ENCODE measurements at regions not wholly inside any gene's neighbourhood (a gene's known extent, or its start where the extent isn't known, plus 50 kb on each side); places are given as distances from the start of the nearest gene placed in this dataset.

- no peaks in the 10 kb centered on the region for H4K20me1 ChIP-seq (replicated peaks in 1 of 2; ENCODE audit: control insufficient read depth in 1 of 2, insufficient read depth in 2 of 2, low read length in 2 of 2)
- WGBS, 2 experiments (ENCODE audit: extremely low coverage in 1 of 2, insufficient coverage in 1 of 2, insufficient read length in 1 of 2, insufficient replicate concordance in 2 of 2, low coverage in 1 of 2, low lambda C conversion rate in 2 of 2, missing lambda C conversion rate in 1 of 2): 94% methylated on average over 2 of the region's 2 CpGs; no CpG with 5 or more reads in 1 of the 2 experiments
- no peaks in the 10 kb centered on the region for H3K23me2 ChIP-seq (ENCODE audit: low read depth, low read length)
- no peak overlapping the region for H3K4me3 ChIP-seq (ENCODE audit: extremely low read depth in 1 of 4, insufficient read depth in 2 of 4, low read depth in 3 of 4, low read length in 4 of 4)
- H3K4me2 ChIP-seq (ENCODE audit: insufficient read depth in 1 of 2, low read depth in 2 of 2, low read length in 2 of 2): no peak overlapping the region
- H2BK120ac ChIP-seq (replicated peaks; ENCODE audit: low read depth, low read length): no peak overlapping the region
- H2AK5ac ChIP-seq (ENCODE audit: low read depth, low read length): no peak overlapping the region
- no peak overlapping the region for H3K14ac ChIP-seq (ENCODE audit: insufficient read length)
- ChIA-PET CTCF (ENCODE audit: partially characterized antibody) (interaction anchor here (1.0 to 4.2 kb wide), 2 partner anchors 9 to 62 kb away, joined by 3 to 18 read pairs; no protein-coding TSS in a partner anchor), POLR2A (ENCODE audit: partially characterized antibody) (no interaction called here)
- H3K27ac ChIP-seq (ENCODE audit: low read depth, low read length): no peak overlapping the region
- no peaks in the 10 kb centered on the region for H3K36me3 ChIP-seq (ENCODE audit: control insufficient read depth in 2 of 4, insufficient read depth in 4 of 4, low read length in 3 of 4)
- no peak overlapping the region for H2BK15ac ChIP-seq (ENCODE audit: low read length)
- H4K91ac ChIP-seq (replicated peaks; ENCODE audit: insufficient read length, low read length): no peak overlapping the region
- FAIRE-seq: no peak
- H3K23ac ChIP-seq (ENCODE audit: insufficient read length): no peak overlapping the region
- no peak overlapping the region for H2BK20ac ChIP-seq (ENCODE audit: low read length)
- no peak overlapping the region for H3K56ac ChIP-seq (replicated peaks; ENCODE audit: insufficient read length, low read depth, low read length)
- H3K18ac ChIP-seq (ENCODE audit: extremely low read depth, low read length): no peak overlapping the region
- H3K9me3 ChIP-seq (ENCODE audit: insufficient read depth in 2 of 2, low read depth in 1 of 2, low read length in 1 of 2): no peaks in the 10 kb centered on the region
- no peak overlapping the region for H3K9ac ChIP-seq (replicated peaks in 1 of 4; ENCODE audit: extremely low read depth in 1 of 4, low read depth in 3 of 4, low read length in 3 of 4)
- no peak overlapping the region for H2BK12ac ChIP-seq (ENCODE audit: low read depth, low read length)
- H3K4ac ChIP-seq (replicated peaks; ENCODE audit: insufficient read length, low read depth, low read length): no peak overlapping the region
- H4K8ac ChIP-seq (ENCODE audit: extremely low read depth, insufficient read depth, low read length): no peak overlapping the region
- no peaks in the 10 kb centered on the region for H3K79me2 ChIP-seq (ENCODE audit: control insufficient read depth in 1 of 2, insufficient read depth in 2 of 2, low read length in 2 of 2)
- no peaks in the 10 kb centered on the region for H3K79me1 ChIP-seq (ENCODE audit: low read depth, low read length)
- H4K5ac ChIP-seq (ENCODE audit: insufficient read length, low read depth, low read length): no peak overlapping the region
- no peak overlapping the region for H2BK5ac ChIP-seq (ENCODE audit: low read depth, low read length)
- DNase-seq (ENCODE audit: low read depth in 1 of 2, low spot score in 2 of 2): no peak
- no peaks in the 10 kb centered on the region for H3K4me1 ChIP-seq (replicated peaks in 1 of 4; ENCODE audit: control insufficient read depth in 3 of 4, insufficient read depth in 4 of 4, low read length in 3 of 4)
- no peaks in the 10 kb centered on the region for H3K27me3 ChIP-seq (replicated peaks in 1 of 4; ENCODE audit: control insufficient read depth in 3 of 4, extremely low read depth in 1 of 4, insufficient read depth in 3 of 4, low read length in 3 of 4)
- H2AFZ ChIP-seq (ENCODE audit: low read length): no peak overlapping the region
- TF ChIP-seq CBX8 (IDR thresholded peaks at IDR 0.05; ENCODE audit: borderline replicate concordance, low read depth, low read length): no peak
- no peak for TF ChIP-seq ZNF274 (IDR thresholded peaks at IDR 0.05; ENCODE audit: borderline replicate concordance, extremely low read depth, low read length)
- no peak for TF ChIP-seq TAF1 (IDR thresholded peaks at IDR 0.05; ENCODE audit: low read depth, low read length)
- TF ChIP-seq POLR2AphosphoS5 (IDR thresholded peaks at IDR 0.05; ENCODE audit: low read depth, low read length): no peak
- TF ChIP-seq PHF8 (conservative IDR thresholded peaks at IDR 0.05; ENCODE audit: low read depth, low read length): no peak
- no peak for TF ChIP-seq BACH1 (IDR thresholded peaks at IDR 0.05; ENCODE audit: low read length)
- TF ChIP-seq POU5F1 (IDR thresholded peaks at IDR 0.05; ENCODE audit: low read depth, low read length): no peak
- TF ChIP-seq SUZ12 (IDR thresholded peaks at IDR 0.05; ENCODE audit: low read length): no peak
- TF ChIP-seq CREB1 (IDR thresholded peaks at IDR 0.05): no peak
- no peak for TF ChIP-seq YY1 (IDR thresholded peaks at IDR 0.05; ENCODE audit: low read depth, low read length)
- TF ChIP-seq JUND (IDR thresholded peaks at IDR 0.05; ENCODE audit: low read length): no peak
- no peak for TF ChIP-seq ATF2 (IDR thresholded peaks at IDR 0.05; ENCODE audit: low read length)
- TF ChIP-seq RAD21 (IDR thresholded peaks at IDR 0.05 in 1 of 2, conservative IDR thresholded peaks at IDR 0.05 in 1 of 2; ENCODE audit: low read depth in 2 of 2, low read length in 2 of 2): no peak
- TF ChIP-seq RFX5 (IDR thresholded peaks at IDR 0.05; ENCODE audit: borderline replicate concordance, low read depth, low read length): no peak
Observed at GRCh38 chr12:39040275-39040674, 134.9 kb upstream of the CPNE8 start.
